ENCODE measurements at regions not wholly inside any gene's neighbourhood (a gene's known extent, or its start where the extent isn't known, plus 50 kb on each side); places are given as distances from the start of the nearest gene placed in this dataset.

- Histone ChIP-seq H3K4me2 (ENCODE audit: insufficient read depth, low read length) (no peak overlapping the region), H4K20me1 (replicated peaks; ENCODE audit: control insufficient read depth, extremely low read depth, insufficient read depth, low read length) (no peaks in the 10 kb centered on the region), H3K4me3 (replicated peaks in 1 of 3; ENCODE audit: insufficient read depth in 1 of 3, low read depth in 1 of 3, low read length in 3 of 3) (no peak overlapping the region), H3K79me2 (ENCODE audit: control insufficient read depth, insufficient read depth, low read length) (no peaks in the 10 kb centered on the region), H3K36me3 (ENCODE audit: control insufficient read depth in 2 of 2, extremely low read depth in 1 of 2, insufficient read depth in 2 of 2, low read length in 2 of 2) (no peaks in the 10 kb centered on the region), H2AFZ (ENCODE audit: low read depth, low read length) (no peak overlapping the region), H3K4me1 (ENCODE audit: control insufficient read depth, extremely low read depth, insufficient read depth, low read length) (no peaks in the 10 kb centered on the region), H3K9me3 (replicated peaks; ENCODE audit: control insufficient read depth, insufficient read depth, low read length) (no peaks in the 10 kb centered on the region), H3K9me1 (replicated peaks; ENCODE audit: control insufficient read depth, extremely low read depth, insufficient read depth, low read length) (no peaks in the 10 kb centered on the region), H3K27me3 (ENCODE audit: control insufficient read depth in 2 of 2, insufficient read depth in 2 of 2, low read length in 2 of 2) (no peaks in the 10 kb centered on the region), H3K27ac (ENCODE audit: insufficient read depth, low read depth, low read length) (no peak overlapping the region), H3K9ac (replicated peaks; ENCODE audit: extremely low read depth, insufficient read depth, low read length) (no peak overlapping the region)
- intact Hi-C loops (cut with micrococcal nuclease) (no loop called here), dilution Hi-C loops (cut with MboI; ENCODE audit: extremely low pct_ligation_motif_present, low sequenced_read_pairs) (no loop called here)
- BruUV-seq (replicated peaks), result no TSS peak
- FAIRE-seq (no peak), DNase-seq (ENCODE audit: low read depth, low spot score) (no peak)
- TF ChIP-seq FOS (IDR thresholded peaks at IDR 0.05; ENCODE audit: borderline replicate concordance, insufficient read depth, low read length), result no peak
- no peak for TF ChIP-seq POLR2AphosphoS5 (IDR thresholded peaks at IDR 0.05; ENCODE audit: insufficient read depth, low read depth, low read length)
- TF ChIP-seq EZH2 (IDR thresholded peaks at IDR 0.05; ENCODE audit: borderline replicate concordance, low read depth, low read length, severe bottlenecking), result no peak
- TF ChIP-seq POLR2A (IDR thresholded peaks at IDR 0.05; ENCODE audit: low read depth, low read length), result no peak
- ChIA-PET POLR2A (no interaction called here), CTCF (interaction anchor here (1.2 kb wide), 1 partner anchor 16 kb away, joined by 3 read pairs; no protein-coding TSS in a partner anchor)
Observed at GRCh38 chr6:10196090-10196489, 218.8 kb downstream of the TFAP2A start.

- POLR2A ChIA-PET, result no interaction called here
- H4K20me1 ChIP-seq (replicated peaks; ENCODE audit: control insufficient read depth, extremely low read depth, insufficient read depth, low read length), result no peaks in the 10 kb centered on the region
- H3K9me3 ChIP-seq (replicated peaks; ENCODE audit: control insufficient read depth, insufficient read depth, low read length), result no peaks in the 10 kb centered on the region
- dilution Hi-C loops (cut with MboI; ENCODE audit: extremely low pct_ligation_motif_present, low sequenced_read_pairs), result no loop called here
- H3K9ac ChIP-seq (replicated peaks; ENCODE audit: extremely low read depth, insufficient read depth, low read length), result no peak overlapping the region
- CTCF ChIA-PET, result interaction anchor here (1.2 kb wide), 1 partner anchor 15 kb away, joined by 3 read pairs; no protein-coding TSS in a partner anchor
- FAIRE-seq, result no peak
- H3K4me2 ChIP-seq (ENCODE audit: insufficient read depth, low read length), result no peak overlapping the region
- no TSS peak for BruUV-seq (replicated peaks)
- TF ChIP-seq CTCF (IDR thresholded peaks at IDR 0.05; ENCODE audit: extremely low read depth in 1 of 2, insufficient read depth in 1 of 2, low read depth in 1 of 2, low read length in 2 of 2), result no peak
- no peak for TF ChIP-seq FOS (IDR thresholded peaks at IDR 0.05; ENCODE audit: borderline replicate concordance, insufficient read depth, low read length)
- TF ChIP-seq MYC (IDR thresholded peaks at IDR 0.05; ENCODE audit: low read depth, low read length), result no peak
- no peak for TF ChIP-seq POLR2AphosphoS5 (IDR thresholded peaks at IDR 0.05; ENCODE audit: insufficient read depth, low read depth, low read length)
- no peak for TF ChIP-seq GATA2 (IDR thresholded peaks at IDR 0.05; ENCODE audit: insufficient read depth, insufficient read length, low read depth, low read length)
- no peak for TF ChIP-seq EZH2 (IDR thresholded peaks at IDR 0.05; ENCODE audit: borderline replicate concordance, low read depth, low read length, severe bottlenecking)
- TF ChIP-seq MAX (IDR thresholded peaks at IDR 0.05; ENCODE audit: insufficient read depth, insufficient read length), result no peak
- no peak for TF ChIP-seq POLR2A (IDR thresholded peaks at IDR 0.05; ENCODE audit: low read depth, low read length)
- TF ChIP-seq JUN (IDR thresholded peaks at IDR 0.05; ENCODE audit: borderline replicate concordance, insufficient read depth, insufficient read length, low read depth), result no peak
- no peaks in the 10 kb centered on the region for H3K27me3 ChIP-seq (ENCODE audit: control insufficient read depth in 2 of 2, insufficient read depth in 2 of 2, low read length in 2 of 2)
- no peaks in the 10 kb centered on the region for H3K79me2 ChIP-seq (ENCODE audit: control insufficient read depth, insufficient read depth, low read length)
- no peak overlapping the region for H2AFZ ChIP-seq (ENCODE audit: low read depth, low read length)
- H3K4me3 ChIP-seq (replicated peaks in 1 of 3; ENCODE audit: insufficient read depth in 1 of 3, low read depth in 1 of 3, low read length in 3 of 3), result no peak overlapping the region
- H3K27ac ChIP-seq (ENCODE audit: insufficient read depth, low read depth, low read length), result no peak overlapping the region
- H3K9me1 ChIP-seq (replicated peaks; ENCODE audit: control insufficient read depth, extremely low read depth, insufficient read depth, low read length), result no peaks in the 10 kb centered on the region
- no peak for DNase-seq (ENCODE audit: low read depth, low spot score)
- no peaks in the 10 kb centered on the region for H3K4me1 ChIP-seq (ENCODE audit: control insufficient read depth, extremely low read depth, insufficient read depth, low read length)
- H3K36me3 ChIP-seq (ENCODE audit: control insufficient read depth in 2 of 2, extremely low read depth in 1 of 2, insufficient read depth in 2 of 2, low read length in 2 of 2), result no peaks in the 10 kb centered on the region
- intact Hi-C loops (cut with micrococcal nuclease), result no loop called here
Observed at GRCh38 chr6:10194816-10195672, 219.8 kb downstream of the TFAP2A start.
